Stimulated activated CD4-positive, alpha-beta T cell treated with anti-CD3 and anti-CD28 coated beads, Interleukin-1b, Interleukin-23, amount 100 ng/mL, for 24 hours (primary cell): ENCODE measurements at regions not wholly inside any gene's neighbourhood (a gene's known extent, or its start where the extent isn't known, plus 50 kb on each side); places are given as distances from the start of the nearest gene placed in this dataset.

Experiments
- DNase-seq, 4 experiments: peaks; one replicate each; pipeline ENCODE4 v3.0.0-alpha.2; 2020; ENCODE audit warnings: low read depth in 4 of 4, low spot score in 1 of 4

- no peak for DNase-seq
These were observed 157.3 kb downstream of the TBXT start for GRCh38 chr6:166010136-166010960.

DNA sequence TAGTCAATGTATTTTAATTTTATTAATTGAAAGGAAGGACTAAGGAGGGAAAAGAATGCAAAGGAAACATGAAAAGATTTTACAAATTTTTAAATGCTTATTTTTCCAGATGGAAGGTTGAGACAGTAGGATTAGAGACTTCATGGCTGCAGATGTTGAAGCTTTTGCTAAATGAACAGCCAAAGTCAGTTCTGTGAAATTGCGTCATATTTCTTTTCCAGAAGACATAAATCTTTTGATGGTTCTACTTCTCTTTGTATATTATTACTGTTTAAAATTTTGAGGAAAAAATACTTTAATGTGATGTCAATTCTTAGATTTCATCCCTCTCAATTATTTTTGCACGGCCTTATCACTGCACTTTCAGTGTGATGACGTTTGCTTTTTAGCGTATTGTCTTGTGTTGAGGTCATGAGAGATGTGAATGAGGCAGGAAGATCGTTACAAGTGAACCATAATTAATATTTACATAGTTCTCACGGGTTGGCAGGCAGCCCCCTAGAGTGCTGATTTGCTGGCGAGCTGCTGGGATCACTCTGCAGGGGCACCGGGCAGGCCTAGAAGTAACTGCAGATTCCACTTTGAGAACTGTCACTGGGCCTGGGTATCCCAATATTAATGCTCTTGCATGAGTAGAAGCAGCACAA, 158.1 kb downstream of the TBXT start:
- no peak for DNase-seq

- DNase-seq: no peak
These were observed 158.9 kb downstream of the TBXT start for GRCh38 chr6:166008441-166009369.

DNA sequence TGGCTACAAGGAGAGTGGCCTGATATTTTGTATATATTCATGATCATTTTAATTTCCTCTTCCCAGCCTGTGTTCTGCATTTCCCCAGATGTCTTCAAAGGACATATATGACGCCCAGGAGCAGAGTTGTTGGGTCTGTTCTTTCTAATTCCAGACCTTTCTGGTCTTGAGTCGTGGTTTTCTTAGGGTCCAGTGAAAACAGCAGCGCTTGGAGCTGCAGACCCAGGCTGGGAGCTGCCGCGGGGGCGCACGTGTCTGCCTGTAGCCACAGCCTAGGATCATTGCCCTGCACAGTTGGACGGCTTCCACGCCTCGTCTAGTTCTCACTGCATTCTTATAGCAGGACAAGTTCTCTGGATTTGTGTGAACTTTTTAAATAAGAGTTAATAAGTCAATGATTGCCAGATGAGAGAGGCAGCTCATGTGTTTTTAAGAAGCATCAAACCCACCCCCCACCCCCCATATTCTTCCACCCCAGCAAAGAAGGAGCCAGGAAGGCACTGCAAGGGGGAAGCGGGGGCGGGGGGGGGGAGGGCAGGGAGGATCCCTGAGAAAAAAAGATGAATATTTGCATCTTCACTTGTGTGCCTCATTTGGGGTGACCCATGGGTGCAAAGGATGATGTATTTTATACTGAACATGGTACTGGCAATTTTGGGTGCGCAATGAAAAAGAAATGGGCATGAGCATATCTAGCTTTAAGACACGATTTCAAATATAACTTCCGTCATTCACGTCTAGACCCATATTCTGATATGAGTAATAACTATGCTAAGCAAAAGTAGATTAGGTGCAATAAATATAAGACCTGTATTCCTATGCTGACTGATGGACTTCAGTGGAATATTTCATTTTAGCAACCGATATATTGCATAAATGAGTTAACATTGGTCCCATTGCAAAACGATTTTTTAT, 160.0 kb downstream of the TBXT start:
- DNase-seq: no peak

GRCh38 chr6:166006900-166007301, 160.8 kb downstream of the TBXT start:
- DNase-seq: no peak

- no peak for DNase-seq
These were observed 161.4 kb downstream of the TBXT start for GRCh38 chr6:166005944-166006899.

DNA sequence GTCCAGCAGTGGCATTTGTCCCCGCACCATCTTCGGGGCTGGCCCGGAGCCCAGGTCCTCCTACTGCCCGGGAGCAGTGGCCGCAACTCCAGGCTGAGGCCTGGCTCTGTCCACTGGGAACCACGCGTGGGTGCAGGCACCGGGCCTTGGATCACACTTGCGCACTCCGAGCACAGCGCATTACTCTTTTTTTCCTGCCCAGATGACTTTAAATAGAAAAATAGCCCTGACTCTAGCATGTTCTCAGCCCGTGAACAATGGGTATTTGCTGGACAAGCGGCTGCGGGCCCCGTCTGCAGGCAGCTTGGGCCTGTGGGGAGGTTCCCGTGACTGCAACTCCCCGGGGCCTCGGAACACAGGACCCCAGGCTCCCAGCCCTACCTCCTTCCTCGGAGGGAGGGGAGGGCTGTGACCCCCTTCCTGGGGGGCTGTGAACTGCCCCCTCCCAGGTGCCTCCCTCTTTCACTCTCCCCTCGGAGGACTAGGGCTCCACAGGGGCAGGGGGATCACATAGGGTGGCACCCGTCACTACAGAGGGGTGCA, 162.2 kb downstream of the TBXT start:
- no peak for DNase-seq

- DNase-seq: no peak
These were observed 162.8 kb downstream of the TBXT start for GRCh38 chr6:166004876-166005275.

DNA sequence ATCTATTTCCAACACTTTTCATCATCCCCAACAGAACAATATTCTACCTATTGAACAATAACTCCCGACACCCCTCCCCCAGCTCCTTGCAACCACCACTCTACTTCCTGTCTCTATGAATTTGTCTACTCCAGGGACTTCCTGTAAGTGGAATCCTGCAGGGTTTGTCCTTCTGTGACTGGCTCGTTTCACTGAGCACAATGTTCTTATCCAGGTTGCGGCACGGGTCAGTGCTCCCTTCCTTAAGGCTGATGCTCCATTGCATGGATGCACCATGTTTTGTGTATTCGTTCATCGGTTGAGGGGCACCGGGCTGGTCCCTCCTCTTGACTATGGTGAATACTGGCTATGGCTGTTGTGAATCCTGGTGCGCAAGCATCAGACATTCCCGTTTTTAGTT, 163.2 kb downstream of the TBXT start:
- DNase-seq: no peak

DNA sequence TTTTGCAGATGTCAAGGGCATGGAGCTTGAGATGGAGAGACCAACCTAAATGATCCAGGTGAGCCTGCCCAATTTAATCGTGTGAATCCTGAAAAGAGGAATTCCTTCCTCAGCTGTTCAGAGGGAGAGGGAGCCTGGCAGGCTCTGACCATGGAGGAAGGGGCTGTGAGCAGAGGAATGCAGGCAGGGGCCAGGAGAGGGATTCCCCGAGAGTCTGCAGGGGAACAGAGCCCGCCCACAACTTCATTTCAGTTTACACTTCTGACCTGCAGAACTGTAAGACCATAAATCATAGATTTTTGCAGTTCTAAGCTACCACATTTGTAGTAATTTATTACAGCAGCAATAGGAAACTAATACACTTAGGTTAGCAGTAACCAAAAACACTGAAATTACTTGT, 164.1 kb downstream of the TBXT start:
- DNase-seq: no peak

DNA sequence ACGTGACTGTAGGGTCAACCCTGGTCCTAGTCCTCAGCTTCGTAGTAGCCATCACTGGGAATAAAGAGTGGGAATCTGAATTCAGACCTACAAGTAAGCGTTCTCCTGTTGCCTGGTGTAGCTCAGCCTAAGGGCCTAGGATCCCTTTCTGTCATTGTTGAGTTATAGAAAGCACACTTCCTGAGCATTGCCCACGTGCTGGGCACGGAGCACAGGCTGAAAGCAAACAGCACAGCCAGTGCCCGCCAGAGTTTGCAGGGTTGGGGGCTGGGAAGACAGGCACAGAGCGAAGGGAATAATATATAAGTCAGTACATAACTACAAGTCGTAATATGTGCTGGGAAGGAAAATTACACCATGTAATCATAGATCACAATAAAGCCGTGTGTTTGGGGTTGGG, 166.3 kb downstream of the TBXT start:
- no peak for DNase-seq

GRCh38 chr6:165999279-165999678, 168.4 kb downstream of the TBXT start:
- no peak for DNase-seq

- no peak for DNase-seq
These were observed 169.6 kb downstream of the TBXT start for GRCh38 chr6:165998072-165998471.

- no peak for DNase-seq
These were observed 176.3 kb downstream of the TBXT start for GRCh38 chr6:165991341-165991740.

GRCh38 chr6:165990216-165990615, 177.4 kb downstream of the TBXT start:
- no peak for DNase-seq

GRCh38 chr6:165988757-165989456, 178.7 kb downstream of the TBXT start:
- no peak for DNase-seq

DNA sequence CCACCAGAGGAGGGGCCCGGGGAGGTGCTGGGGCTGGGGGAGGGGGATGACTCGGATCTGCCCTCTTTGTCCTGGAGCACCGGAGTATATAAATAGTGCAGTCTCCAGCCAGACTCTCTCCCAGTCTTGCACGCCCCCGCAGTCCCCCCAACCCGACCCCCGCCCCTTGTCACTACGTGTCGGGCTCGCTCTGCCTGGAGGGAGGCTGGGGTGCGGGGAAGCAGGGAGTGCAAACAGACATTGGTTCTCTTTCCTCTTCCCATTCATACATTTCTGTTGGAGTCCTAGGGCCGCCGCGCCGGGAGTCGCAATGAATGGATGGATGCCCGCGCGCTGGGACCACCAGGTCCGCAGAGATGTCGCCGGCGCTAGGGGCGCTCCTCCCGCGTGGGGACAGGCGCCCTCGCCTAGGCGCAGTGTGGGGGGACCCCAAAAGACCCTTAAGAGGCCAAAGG, 179.3 kb downstream of the TBXT start:
- DNase-seq: no peak

DNA sequence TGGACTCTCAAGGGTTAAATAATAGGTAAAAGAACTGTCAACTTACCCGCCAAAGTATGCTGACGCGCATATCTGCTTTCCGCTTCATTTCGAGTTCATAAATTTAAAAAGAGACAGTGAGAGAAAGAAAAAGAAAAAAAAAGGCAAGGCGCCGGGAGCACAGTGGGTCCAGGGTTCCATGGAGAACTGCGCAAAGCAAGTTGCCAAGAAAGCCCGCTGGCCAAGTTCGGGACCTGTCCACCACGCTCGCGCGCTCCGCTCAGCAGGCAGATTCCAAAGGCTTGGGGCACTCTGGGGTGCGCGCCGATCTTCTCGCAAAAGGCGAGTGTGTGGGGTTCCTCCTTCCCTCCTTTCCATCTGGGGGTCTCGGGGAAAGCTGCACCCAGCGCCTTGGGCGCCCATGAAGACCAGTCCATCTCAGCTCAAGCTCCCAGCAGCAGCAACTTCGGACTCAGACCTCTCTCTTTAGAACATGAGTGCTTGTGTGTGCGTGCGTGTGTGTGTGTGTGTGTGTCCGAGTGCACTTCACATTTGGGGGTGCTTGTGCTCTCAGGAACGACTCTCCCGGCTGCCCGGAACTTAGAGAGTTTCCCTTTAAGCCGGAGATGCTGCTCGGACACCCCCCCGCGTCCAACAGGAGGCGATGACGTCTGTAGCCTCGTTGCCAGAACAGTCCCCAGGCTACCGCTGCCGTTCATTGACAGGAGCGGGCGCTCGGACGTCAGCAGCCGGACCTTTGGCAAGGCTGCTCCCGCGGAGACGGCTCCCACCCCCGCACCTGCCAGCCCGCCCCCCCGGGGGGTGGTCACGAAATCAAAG, 180.0 kb downstream of the TBXT start:
- no peak for DNase-seq
